Activated CD4-positive, alpha-beta T cell treated with anti-CD3 and anti-CD28 coated beads for 36 hours (primary cell): ENCODE measurements at regions not wholly inside any gene's neighbourhood (a gene's known extent, or its start where the extent isn't known, plus 50 kb on each side); places are given as distances from the start of the nearest gene placed in this dataset.

Experiments used
- ATAC-seq: fragments of 200-7000 bp; cut with Tn5 transposase; one replicate; pipeline ENCODE4 v1.10.0; 2021; ENCODE audit warnings: mild to moderate bottlenecking, moderate library complexity
- CTCF ChIA-PET: fragments of 350-600 bp; sonication (Branson Sonifier 250); formaldehyde crosslinking; loops from one replicate; lab custom pipeline; 2021; ENCODE audit warnings: antibody characterized with exemption; lab: Charles Lee
- POLR2A ChIA-PET: fragments of 350-600 bp; sonication (Branson Sonifier 250); formaldehyde crosslinking; loops from one replicate; lab custom pipeline; 2021; ENCODE audit warnings: antibody characterized with exemption, inconsistent platforms; lab: Charles Lee
- DNase-seq: peaks from one replicate; pipeline ENCODE4 v3.0.0-alpha.2; 2020
- H3K27ac Mint-ChIP-seq: one replicate; pipeline ENCODE4 v1.8.0; 2021; ENCODE audit warnings: mixed read lengths
- H3K27me3 Mint-ChIP-seq: one replicate; pipeline ENCODE4 v1.8.0; 2021; ENCODE audit warnings: mixed read lengths
- H3K36me3 Mint-ChIP-seq: one replicate; pipeline ENCODE4 v1.8.0; 2021; ENCODE audit warnings: low read depth, mixed read lengths
- H3K4me1 Mint-ChIP-seq: one replicate; pipeline ENCODE4 v1.8.0; 2021; ENCODE audit warnings: mixed read lengths
- H3K4me3 Mint-ChIP-seq: one replicate; pipeline ENCODE4 v1.8.0; 2021; ENCODE audit warnings: mild to moderate bottlenecking, moderate library complexity, mixed read lengths
- H3K9me3 Mint-ChIP-seq: one replicate; pipeline ENCODE4 v1.8.0; 2021; ENCODE audit warnings: low read depth, mixed read lengths
- intact Hi-C, 2 experiments: fragments of 100-400 bp; cut with DNase I in 1 of 2; cut with micrococcal nuclease in 1 of 2; formaldehyde crosslinking; loops; one replicate each; pipeline versions ENCODE4 v1.14.2 to v1.15.1; 2022 to 2024; cut with DNase I, micrococcal nuclease

DNA sequence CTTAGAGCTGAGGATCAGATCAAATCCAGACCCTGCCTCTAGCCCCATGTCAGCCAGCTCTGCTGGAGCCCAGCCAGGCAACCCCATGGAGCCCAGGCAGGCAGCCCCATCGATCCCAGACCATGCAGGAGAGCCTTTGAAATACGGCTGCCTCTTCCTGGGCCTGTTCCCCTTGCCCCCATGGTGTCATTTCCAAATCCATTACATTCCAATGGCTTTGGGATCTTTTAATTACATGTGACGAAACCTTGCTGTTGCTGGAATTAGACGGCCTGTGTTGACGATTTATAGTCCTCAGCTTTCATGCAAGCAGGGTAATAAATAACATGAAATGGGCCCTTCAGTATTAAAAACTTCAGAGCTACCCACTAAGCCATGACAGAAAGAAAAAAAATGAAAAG lies 75.8 kb upstream of the SLC14A2 start:
- no peaks in the 10 kb centered on the region for H3K36me3 Mint-ChIP-seq

DNA sequence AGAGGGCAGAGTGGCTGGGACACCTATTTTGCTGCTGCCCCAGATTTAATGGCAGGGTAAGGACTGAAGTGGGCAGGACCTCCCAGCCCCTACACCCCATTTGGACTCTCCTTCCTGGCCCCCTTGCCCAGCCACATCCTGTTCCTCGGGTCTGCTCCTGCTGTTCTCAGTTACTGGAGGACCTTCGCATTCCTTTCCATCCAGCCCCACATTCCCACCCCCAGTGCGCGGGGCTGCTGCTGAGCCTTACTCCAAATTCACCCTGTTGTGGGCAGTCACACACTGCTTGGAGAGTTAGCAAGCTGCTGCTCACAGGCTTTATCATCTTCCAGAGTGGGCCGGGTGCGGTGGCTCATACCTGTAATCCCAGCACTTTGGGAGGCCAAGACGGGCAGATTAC lies 75.2 kb upstream of the SLC14A2 start:
- ChIA-PET CTCF (interaction anchor here (0.7 kb wide), 1 partner anchor 317 kb away, joined by 3 read pairs; no protein-coding TSS in a partner anchor), POLR2A (no interaction called here)
- Mint-ChIP-seq H3K4me3 (no peak overlapping the region), H3K27ac (no peak overlapping the region), H3K4me1 (no peaks in the 10 kb centered on the region), H3K27me3 (peaks cover 13% of the 10 kb centered on the region), H3K9me3 (peaks cover 3% of the 10 kb centered on the region), H3K36me3 (no peaks in the 10 kb centered on the region)
- ATAC-seq (no peak), DNase-seq (no peak)
- intact Hi-C loops = no loop called here

More for the DNA sequence above, 75.8 kb upstream of the SLC14A2 start:
- POLR2A ChIA-PET = no interaction called here
- DNase-seq = no peak
- no peaks in the 10 kb centered on the region for H3K4me1 Mint-ChIP-seq
- ATAC-seq = no peak
- peaks cover 3% of the 10 kb centered on the region for H3K9me3 Mint-ChIP-seq
- intact Hi-C loops = no loop called here
- H3K27me3 Mint-ChIP-seq = peaks cover 13% of the 10 kb centered on the region
- no peak overlapping the region for H3K27ac Mint-ChIP-seq
- H3K4me3 Mint-ChIP-seq = no peak overlapping the region
- CTCF ChIA-PET = no interaction called here

DNA sequence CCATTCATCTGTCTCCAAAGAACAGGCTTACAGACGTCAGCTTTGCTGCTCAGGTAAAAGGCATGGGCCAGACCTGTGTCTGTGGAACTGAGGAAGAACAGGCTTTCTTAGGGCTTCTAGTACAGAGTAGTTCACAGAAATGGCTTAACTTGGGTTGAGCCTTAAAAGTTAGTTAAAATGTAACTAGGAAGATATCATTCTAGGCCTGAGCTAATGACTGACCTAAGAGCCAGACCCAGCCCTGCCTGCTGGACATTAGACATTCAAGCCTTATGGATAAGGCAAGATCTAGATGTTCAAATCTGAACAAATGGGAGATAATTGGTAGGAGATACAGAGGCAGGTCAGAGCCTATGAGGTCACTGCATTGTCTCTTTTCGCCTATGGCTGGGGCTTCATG lies 73.9 kb upstream of the SLC14A2 start:
- intact Hi-C loops = no loop called here
- Mint-ChIP-seq H3K27ac (no peak overlapping the region), H3K36me3 (no peaks in the 10 kb centered on the region), H3K4me1 (no peaks in the 10 kb centered on the region), H3K4me3 (no peak overlapping the region), H3K9me3 (peaks cover 3% of the 10 kb centered on the region), H3K27me3 (peaks cover 6% of the 10 kb centered on the region)
- no peak for DNase-seq
- ATAC-seq = no peak
- POLR2A ChIA-PET = no interaction called here
- CTCF ChIA-PET = no interaction called here

DNA sequence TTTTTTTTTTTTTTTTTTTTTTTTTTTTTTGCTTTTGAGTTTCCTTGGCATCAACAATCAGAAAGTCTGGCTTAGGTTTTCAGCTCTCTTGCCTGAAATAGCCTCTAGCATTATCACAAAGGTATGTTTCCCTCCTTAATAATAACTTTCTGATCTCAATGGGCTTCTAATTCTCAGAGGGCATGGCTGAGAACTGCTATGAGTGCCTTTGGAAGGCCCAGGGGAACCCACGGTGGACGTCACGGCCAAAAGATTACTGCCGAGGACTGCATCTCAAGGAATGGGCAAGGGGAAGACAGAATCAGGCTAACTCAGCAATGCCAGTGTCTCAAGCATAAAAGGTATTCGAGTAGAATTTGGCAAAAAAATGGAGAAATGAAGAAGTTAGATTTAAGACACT lies 73.2 kb upstream of the SLC14A2 start:
- intact Hi-C loops = no loop called here
- Mint-ChIP-seq H3K4me3 (no peak overlapping the region), H3K36me3 (no peaks in the 10 kb centered on the region), H3K9me3 (peaks cover 3% of the 10 kb centered on the region), H3K4me1 (no peaks in the 10 kb centered on the region), H3K27ac (no peak overlapping the region), H3K27me3 (peaks cover 3% of the 10 kb centered on the region)
- no peak for DNase-seq
- ATAC-seq = no peak
- ChIA-PET CTCF (no interaction called here), POLR2A (no interaction called here)

DNA sequence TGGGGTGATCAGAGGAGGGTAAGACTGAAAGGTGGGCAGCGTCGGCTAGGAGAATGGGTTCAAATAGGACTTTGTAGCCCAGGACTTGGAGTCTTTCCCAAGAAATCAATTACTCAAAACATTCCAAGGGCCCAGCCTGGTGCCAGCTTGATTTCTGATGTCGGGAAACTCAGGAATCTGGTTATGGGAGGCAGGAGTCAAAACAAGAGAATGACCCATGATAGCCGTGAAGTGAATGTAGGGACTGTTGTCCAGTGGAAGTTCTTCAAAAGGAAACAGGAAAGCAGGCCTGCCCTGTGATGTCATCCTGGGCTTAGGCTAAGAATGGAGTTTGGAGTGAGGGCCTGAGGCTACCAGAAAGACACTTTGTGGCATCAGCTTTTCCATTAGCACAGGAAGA lies 67.4 kb upstream of the SLC14A2 start:
- Mint-ChIP-seq H3K36me3 (no peaks in the 10 kb centered on the region), H3K27ac (no peak overlapping the region), H3K4me3 (no peak overlapping the region), H3K9me3 (no peaks in the 10 kb centered on the region), H3K4me1 (no peaks in the 10 kb centered on the region), H3K27me3 (peaks cover 6% of the 10 kb centered on the region)
- DNase-seq = no peak
- ChIA-PET CTCF (no interaction called here), POLR2A (no interaction called here)
- no peak for ATAC-seq
- intact Hi-C loops = no loop called here

DNA sequence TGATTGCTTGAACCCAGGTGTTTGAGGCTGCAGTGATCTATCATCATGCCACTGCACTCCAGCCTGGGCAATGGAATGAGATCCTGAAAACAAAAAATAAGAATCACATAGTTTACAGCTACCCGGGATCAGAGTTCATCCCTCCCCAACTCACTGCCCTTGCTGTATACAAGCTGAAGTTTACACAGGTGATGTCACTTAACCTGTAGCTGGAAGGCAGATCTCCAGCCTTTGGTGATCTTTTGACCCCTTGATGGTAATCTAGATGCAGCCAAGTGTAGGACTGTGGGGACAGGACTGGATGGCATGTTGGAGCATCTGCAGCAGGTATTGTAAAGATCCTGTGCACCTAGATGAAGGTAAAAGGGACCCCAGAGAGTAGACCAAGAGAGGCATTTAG lies 66.7 kb upstream of the SLC14A2 start:
- no peaks in the 10 kb centered on the region for H3K4me1 Mint-ChIP-seq
- intact Hi-C loops = no loop called here
- no peaks in the 10 kb centered on the region for H3K36me3 Mint-ChIP-seq
- DNase-seq (no peak), ATAC-seq (no peak)
- no peak overlapping the region for H3K27ac Mint-ChIP-seq
- no peaks in the 10 kb centered on the region for H3K9me3 Mint-ChIP-seq
- POLR2A ChIA-PET = no interaction called here
- CTCF ChIA-PET = no interaction called here
- no peak overlapping the region for H3K4me3 Mint-ChIP-seq
- H3K27me3 Mint-ChIP-seq = peaks cover 6% of the 10 kb centered on the region

DNA sequence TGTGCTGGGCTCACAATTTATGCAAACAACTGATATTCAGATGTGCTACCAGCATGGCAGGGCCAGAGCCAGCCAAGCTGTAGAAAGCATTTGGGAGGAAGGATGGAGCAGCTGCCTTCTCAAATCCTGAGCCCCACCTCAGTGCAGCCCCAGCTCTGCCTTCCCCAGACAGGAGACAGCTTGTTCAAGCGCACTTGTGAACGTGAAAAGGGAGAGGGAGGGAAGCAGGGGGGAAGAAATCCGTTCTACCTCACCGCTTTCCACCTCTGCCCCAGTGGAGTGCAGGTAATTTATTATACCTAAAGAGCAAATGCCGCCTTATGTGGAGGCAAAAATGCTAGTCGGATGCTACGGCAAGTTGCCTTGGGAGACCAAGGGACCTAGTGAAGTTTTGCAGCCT lies 66.0 kb upstream of the SLC14A2 start:
- H3K9me3 Mint-ChIP-seq = no peaks in the 10 kb centered on the region
- no peak overlapping the region for H3K27ac Mint-ChIP-seq
- ChIA-PET CTCF (no interaction called here), POLR2A (no interaction called here)
- DNase-seq (no peak), ATAC-seq (no peak)
- H3K27me3 Mint-ChIP-seq = peaks cover 6% of the 10 kb centered on the region
- intact Hi-C loops = no loop called here
- no peaks in the 10 kb centered on the region for H3K36me3 Mint-ChIP-seq
- H3K4me3 Mint-ChIP-seq = no peak overlapping the region
- no peaks in the 10 kb centered on the region for H3K4me1 Mint-ChIP-seq

DNA sequence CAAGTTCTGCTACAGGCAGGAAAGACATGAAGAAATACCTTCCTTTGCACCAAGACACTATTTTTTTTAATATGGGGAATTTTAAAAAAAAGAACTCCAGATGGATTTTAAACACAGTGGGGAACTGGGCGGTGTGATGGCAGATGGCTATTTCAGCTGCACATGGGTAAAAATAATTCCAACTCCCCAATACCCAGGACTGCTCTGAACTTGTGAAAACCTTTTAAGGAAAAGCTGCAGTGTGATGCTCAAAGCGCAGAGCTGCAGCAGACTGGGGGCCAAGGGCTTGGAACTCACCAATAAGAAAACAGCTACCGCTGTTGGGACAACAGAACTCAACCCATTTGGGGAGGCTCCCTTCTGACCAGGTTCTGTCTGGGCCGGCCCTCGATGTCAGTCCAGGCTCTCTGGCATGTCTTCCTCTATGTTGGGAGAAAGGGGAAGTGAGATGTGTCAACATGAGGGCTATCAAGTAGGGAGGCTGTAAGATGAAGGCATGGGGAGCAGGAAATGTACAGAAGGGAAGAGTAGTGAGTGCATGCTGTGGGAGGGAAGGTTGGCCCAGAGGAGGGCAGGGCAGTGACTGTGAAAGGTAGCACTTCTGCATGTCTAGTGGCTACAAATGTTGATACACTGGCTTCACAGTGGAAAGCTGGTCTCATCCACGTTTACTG lies 64.0 kb upstream of the SLC14A2 start:
- no peak for ATAC-seq
- H3K27ac Mint-ChIP-seq = no peak overlapping the region
- H3K27me3 Mint-ChIP-seq = peaks cover 6% of the 10 kb centered on the region
- POLR2A ChIA-PET = no interaction called here
- CTCF ChIA-PET = interaction anchor here (1.1 kb wide), 1 partner anchor 163 kb away, joined by 4 read pairs; no protein-coding TSS in a partner anchor
- DNase-seq = no peak
- H3K9me3 Mint-ChIP-seq = no peaks in the 10 kb centered on the region
- no peak overlapping the region for H3K4me3 Mint-ChIP-seq
- no peaks in the 10 kb centered on the region for H3K36me3 Mint-ChIP-seq
- no peaks in the 10 kb centered on the region for H3K4me1 Mint-ChIP-seq
- intact Hi-C loops = no loop called here

DNA sequence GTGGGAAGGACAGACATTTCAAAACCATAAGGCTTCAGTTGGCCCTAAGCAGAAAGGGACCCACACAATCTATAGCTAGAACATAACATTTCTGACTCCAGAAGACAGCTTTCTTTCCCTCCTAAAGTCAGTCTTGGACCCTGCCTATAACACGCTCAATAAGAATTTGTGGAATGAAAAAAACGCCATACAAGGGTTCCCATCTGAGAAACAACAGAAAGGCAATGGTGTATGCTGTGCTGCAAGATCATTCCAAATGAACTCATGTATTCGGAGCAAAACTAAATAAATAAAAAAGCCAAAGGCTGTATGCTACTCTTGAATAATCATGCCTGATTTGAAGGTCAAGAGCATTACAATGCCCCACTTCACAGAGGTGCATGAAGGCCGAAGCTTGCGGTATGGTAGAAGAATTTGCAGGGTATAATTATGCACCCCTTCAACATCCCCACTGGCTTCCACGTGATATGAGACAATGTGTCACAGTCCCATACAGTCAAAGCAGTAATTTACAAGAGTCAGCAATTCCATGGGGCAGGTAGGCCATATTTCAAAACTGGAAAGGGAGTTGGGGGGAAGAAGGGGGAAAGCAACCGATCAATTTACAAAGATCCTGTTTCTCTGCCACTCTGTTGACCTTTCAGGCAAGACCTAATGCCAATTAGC lies 61.4 kb upstream of the SLC14A2 start:
- intact Hi-C loops = no loop called here
- DNase-seq = no peak
- Mint-ChIP-seq H3K4me1 (no peaks in the 10 kb centered on the region), H3K27ac (no peak overlapping the region), H3K4me3 (no peak overlapping the region), H3K27me3 (peaks cover 3% of the 10 kb centered on the region), H3K36me3 (no peaks in the 10 kb centered on the region), H3K9me3 (no peaks in the 10 kb centered on the region)
- no peak for ATAC-seq
- CTCF ChIA-PET = interaction anchor here (0.5 to 0.7 kb wide), 2 partner anchors 13 to 73 kb away, joined by 3 read pairs; no protein-coding TSS in a partner anchor
- POLR2A ChIA-PET = no interaction called here

DNA sequence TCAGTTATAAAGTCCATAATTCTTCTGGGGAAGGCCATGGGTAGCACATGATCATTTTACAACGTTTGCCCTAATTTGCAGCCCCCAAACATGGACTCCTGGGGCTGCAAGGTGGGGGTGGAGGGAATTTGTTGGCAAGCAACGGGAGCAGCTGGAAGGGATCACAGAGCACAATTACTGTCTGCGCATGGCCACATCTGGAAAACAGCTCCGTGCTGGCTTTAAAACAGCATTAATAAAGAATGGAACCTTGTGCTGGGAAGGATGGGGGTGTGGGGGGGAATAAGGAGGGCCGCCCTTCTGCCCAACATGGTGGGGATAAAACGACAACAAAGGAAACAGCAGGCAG lies 60.9 kb upstream of the SLC14A2 start:
- Mint-ChIP-seq H3K27ac (no peak overlapping the region), H3K9me3 (no peaks in the 10 kb centered on the region), H3K4me3 (no peak overlapping the region), H3K27me3 (peaks cover 3% of the 10 kb centered on the region), H3K4me1 (no peaks in the 10 kb centered on the region), H3K36me3 (no peaks in the 10 kb centered on the region)
- POLR2A ChIA-PET = no interaction called here
- CTCF ChIA-PET = interaction anchor here (0.5 to 0.7 kb wide), 2 partner anchors 13 to 72 kb away, joined by 3 read pairs; no protein-coding TSS in a partner anchor
- DNase-seq (no peak), ATAC-seq (no peak)
- intact Hi-C loops = no loop called here

DNA sequence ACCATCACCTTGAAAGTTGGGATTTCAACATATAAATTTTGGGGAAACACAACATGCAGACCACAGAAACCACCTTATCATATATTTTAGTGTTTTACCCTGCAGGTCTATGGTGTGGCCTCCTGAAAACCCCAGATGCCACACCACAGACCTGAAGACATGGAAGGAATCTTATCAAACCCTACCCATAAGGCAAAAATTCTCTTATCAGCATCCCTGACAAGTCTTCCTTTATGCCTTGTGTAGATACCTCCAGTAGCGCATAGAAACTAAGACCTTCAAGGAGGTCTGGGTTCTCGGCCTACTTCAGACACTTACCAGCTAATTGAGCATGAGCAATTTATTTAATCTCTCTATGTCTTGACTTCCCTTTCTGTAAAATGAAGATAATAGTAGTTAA lies 59.1 kb upstream of the SLC14A2 start:
- Mint-ChIP-seq H3K4me1 (no peaks in the 10 kb centered on the region), H3K36me3 (no peaks in the 10 kb centered on the region), H3K9me3 (no peaks in the 10 kb centered on the region), H3K27me3 (peaks cover 3% of the 10 kb centered on the region), H3K27ac (no peak overlapping the region), H3K4me3 (no peak overlapping the region)
- ChIA-PET POLR2A (no interaction called here), CTCF (no interaction called here)
- no peak for DNase-seq
- no peak for ATAC-seq
- intact Hi-C loops = no loop called here

DNA sequence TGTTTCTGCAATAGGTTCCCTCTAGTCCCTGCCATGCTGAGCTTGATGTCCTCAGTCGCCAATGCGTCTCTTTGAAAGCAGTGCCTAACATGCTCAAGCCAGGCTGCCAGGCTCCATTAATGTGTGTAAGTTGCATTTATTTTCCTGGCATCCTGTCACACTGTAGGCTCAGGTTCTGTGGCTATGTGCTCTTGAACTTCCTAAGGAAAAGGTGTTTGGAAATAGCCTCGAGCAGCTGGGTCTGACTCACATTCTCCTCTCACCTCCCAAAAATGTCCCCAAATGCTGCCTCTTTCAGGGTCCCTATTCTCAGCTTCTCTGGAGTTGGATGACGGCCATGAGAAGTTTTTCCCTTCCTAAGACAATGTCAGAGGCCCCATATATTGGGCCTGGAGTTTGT lies 58.0 kb upstream of the SLC14A2 start:
- no peak for DNase-seq
- no peaks in the 10 kb centered on the region for H3K4me1 Mint-ChIP-seq

More for the DNA sequence above, 58.0 kb upstream of the SLC14A2 start:
- H3K9me3 Mint-ChIP-seq = no peaks in the 10 kb centered on the region
- H3K4me3 Mint-ChIP-seq = no peak overlapping the region
- ChIA-PET CTCF (no interaction called here), POLR2A (no interaction called here)
- peaks cover 3% of the 10 kb centered on the region for H3K27me3 Mint-ChIP-seq
- H3K27ac Mint-ChIP-seq = no peak overlapping the region
- no peaks in the 10 kb centered on the region for H3K36me3 Mint-ChIP-seq
- intact Hi-C loops = no loop called here
- no peak for ATAC-seq
